OCI-LY3 (cell line): ENCODE measurements at regions not wholly inside any gene's neighbourhood (a gene's known extent, or its start where the extent isn't known, plus 50 kb on each side); places are given as distances from the start of the nearest gene placed in this dataset.

Experiments used
- H2AFZ ChIP-seq: fragments of 200-600, 300-600 bp; shearing (Covaris generic); 2 replicates; pipeline ENCODE4 v1.6.0; 2014; ENCODE audit warnings: antibody characterized with exemption, low read depth, low read length
- H3K27ac ChIP-seq: fragments of 200-600, 300-600 bp; sonication (generic); 2 replicates; pipeline ENCODE4 v1.5.1; 2014; ENCODE audit warnings: mild to moderate bottlenecking, low read length, moderate library complexity, mixed read lengths
- H3K27me3 ChIP-seq: fragments of 200-600, 300-600 bp; sonication (generic); 2 replicates; pipeline ENCODE4 v1.6.1; 2014; ENCODE audit warnings: low read depth, low read length, mixed read lengths
- H3K36me3 ChIP-seq: fragments of 200-600, 300-600 bp; sonication (generic); replicated peaks from 2 replicates; pipeline ENCODE3; 2014; ENCODE audit warnings: low read depth, low read length, mixed read lengths
- H3K4me1 ChIP-seq: fragments of 300-600, 200-600 bp; sonication (generic); 2 replicates; pipeline ENCODE4 v1.6.1; 2014; ENCODE audit warnings: low read length, mixed read lengths
- H3K4me2 ChIP-seq: fragments of 200-600, 300-600 bp; sonication (generic); 2 replicates; pipeline ENCODE4 v1.6.1; 2014; ENCODE audit warnings: low read length, mixed read lengths
- H3K4me3 ChIP-seq: fragments of 300-600, 200-600 bp; sonication (generic); 2 replicates; pipeline ENCODE4 v1.5.1; 2014; ENCODE audit warnings: antibody characterized with exemption, mild to moderate bottlenecking, low read length, moderate library complexity
- H3K79me2 ChIP-seq: fragments of 300-600, 200-600 bp; shearing (Covaris generic); 2 replicates; pipeline ENCODE4 v1.6.1; 2014; ENCODE audit warnings: mild to moderate bottlenecking, low read length, mixed read lengths
- H3K9ac ChIP-seq: fragments of 300-600, 200-600 bp; shearing (Covaris generic); 2 replicates; pipeline ENCODE4 v1.6.0; 2014; ENCODE audit warnings: mild to moderate bottlenecking, low read length, moderate library complexity
- H3K9me3 ChIP-seq: fragments of 200-600, 300-600 bp; shearing (Covaris generic); 2 replicates; pipeline ENCODE4 v1.6.1; 2014; ENCODE audit warnings: low read length, mixed read lengths; ENCODE audit not compliant: insufficient read depth
- H4K20me1 ChIP-seq: fragments of 200-600, 300-600 bp; sonication (generic); 2 replicates; pipeline ENCODE4 v1.6.1; 2016; ENCODE audit warnings: low read length, mixed read lengths; ENCODE audit not compliant: insufficient read depth
- CTCF ChIP-seq: fragments of 200-600, 300-600 bp; sonication (generic); IDR thresholded peaks from 2 replicates; pipeline ENCODE4 v1.5.1; 2014; ENCODE audit warnings: antibody characterized with exemption, low read length, low read depth
- EZH2phosphoT487 ChIP-seq: fragments of 200-600 bp; shearing (Covaris generic); IDR thresholded peaks from 2 replicates; pipeline ENCODE4 v1.6.1; 2018; ENCODE audit warnings: antibody characterized with exemption, mixed run types, low read depth

- Histone ChIP-seq H3K4me2 (peak overlapping the region; percentile 82), H3K9ac (peak overlapping the region; percentile 41; the same call in 1 of the 2 replicates), H3K27me3 (no peaks in the 10 kb centered on the region), H3K36me3 (no peaks in the 10 kb centered on the region), H4K20me1 (no peaks in the 10 kb centered on the region), H2AFZ (peak overlapping the region; percentile 83), H3K9me3 (no peaks in the 10 kb centered on the region), H3K27ac (no peak overlapping the region), H3K79me2 (no peaks in the 10 kb centered on the region), H3K4me1 (peaks cover 3% of the 10 kb centered on the region; the same call in 1 of the 2 replicates), H3K4me3 (peak overlapping the region; percentile 56)
- TF ChIP-seq CTCF = no peak
- no peak for TF ChIP-seq EZH2phosphoT487
Measured at GRCh38 chr14:94689985-94690400, 77.8 kb downstream of the SERPINA3 start.

GRCh38 chr14:94689218-94689984 is 77.2 kb downstream of the SERPINA3 start:
- Histone ChIP-seq H3K27ac (no peak overlapping the region), H3K27me3 (no peaks in the 10 kb centered on the region), H3K4me1 (peaks cover 3% of the 10 kb centered on the region; the same call in 1 of the 2 replicates), H3K4me2 (peak overlapping the region; percentile 82), H2AFZ (peak overlapping the region; percentile 83), H3K79me2 (no peaks in the 10 kb centered on the region), H3K9me3 (no peaks in the 10 kb centered on the region), H3K9ac (peak overlapping the region; percentile 41; the same call in 1 of the 2 replicates), H4K20me1 (no peaks in the 10 kb centered on the region), H3K4me3 (peak overlapping the region; percentile 56), H3K36me3 (no peaks in the 10 kb centered on the region)
- TF ChIP-seq CTCF = peak; percentile 91
- no peak for TF ChIP-seq EZH2phosphoT487

- no peaks in the 10 kb centered on the region for H3K27me3 ChIP-seq
- TF ChIP-seq EZH2phosphoT487 = no peak
- no peaks in the 10 kb centered on the region for H4K20me1 ChIP-seq
- no peak overlapping the region for H3K9ac ChIP-seq
- no peaks in the 10 kb centered on the region for H3K9me3 ChIP-seq
- H2AFZ ChIP-seq = no peak overlapping the region
- H3K79me2 ChIP-seq = no peaks in the 10 kb centered on the region
- H3K36me3 ChIP-seq = no peaks in the 10 kb centered on the region
- H3K4me3 ChIP-seq = no peak overlapping the region
- peaks cover 3% of the 10 kb centered on the region; the same call in 1 of the 2 replicates for H3K4me1 ChIP-seq
- no peak overlapping the region for H3K4me2 ChIP-seq
- H3K27ac ChIP-seq = no peak overlapping the region
Measured at GRCh38 chr14:94686511-94687160, 74.4 kb downstream of the SERPINA3 start.

- Histone ChIP-seq H3K27me3 (no peaks in the 10 kb centered on the region), H3K4me2 (no peak overlapping the region)
- TF ChIP-seq CTCF = no peak
- TF ChIP-seq EZH2phosphoT487 = no peak
Measured at GRCh38 chr14:94685681-94686485, 73.7 kb downstream of the SERPINA3 start.

More at GRCh38 chr14:94685681-94686485, 73.7 kb downstream of the SERPINA3 start:
- Histone ChIP-seq H3K4me3 (no peak overlapping the region), H3K9me3 (no peaks in the 10 kb centered on the region), H2AFZ (no peak overlapping the region), H3K4me1 (peaks cover 3% of the 10 kb centered on the region; the same call in 1 of the 2 replicates), H3K27ac (no peak overlapping the region), H3K79me2 (no peaks in the 10 kb centered on the region), H3K9ac (no peak overlapping the region), H3K36me3 (no peaks in the 10 kb centered on the region), H4K20me1 (no peaks in the 10 kb centered on the region)
